ENCODE measurements at regions not wholly inside any gene's neighbourhood (a gene's known extent, or its start where the extent isn't known, plus 50 kb on each side); places are given as distances from the start of the nearest gene placed in this dataset.

DNA sequence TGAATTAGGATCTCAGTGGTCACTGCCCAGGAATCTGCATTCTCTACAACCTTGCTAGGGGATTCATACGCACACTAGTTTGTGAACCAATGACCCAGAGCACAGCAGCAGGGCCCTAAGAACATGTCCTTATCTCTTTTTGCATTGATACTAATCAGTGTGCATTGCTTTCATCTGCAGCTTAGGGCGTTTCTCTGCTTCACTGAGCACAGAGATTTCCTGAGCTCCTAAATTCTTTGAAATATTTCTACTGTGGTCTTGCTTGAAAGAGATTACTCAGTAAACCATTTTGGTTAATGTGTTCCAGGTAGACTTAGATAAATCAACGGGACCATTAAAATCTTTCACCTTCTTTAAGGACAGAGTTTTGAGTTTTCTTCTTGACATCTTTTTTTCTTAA lies 351.3 kb upstream of the KITLG start:
- TF ChIP-seq, protein P1, sequence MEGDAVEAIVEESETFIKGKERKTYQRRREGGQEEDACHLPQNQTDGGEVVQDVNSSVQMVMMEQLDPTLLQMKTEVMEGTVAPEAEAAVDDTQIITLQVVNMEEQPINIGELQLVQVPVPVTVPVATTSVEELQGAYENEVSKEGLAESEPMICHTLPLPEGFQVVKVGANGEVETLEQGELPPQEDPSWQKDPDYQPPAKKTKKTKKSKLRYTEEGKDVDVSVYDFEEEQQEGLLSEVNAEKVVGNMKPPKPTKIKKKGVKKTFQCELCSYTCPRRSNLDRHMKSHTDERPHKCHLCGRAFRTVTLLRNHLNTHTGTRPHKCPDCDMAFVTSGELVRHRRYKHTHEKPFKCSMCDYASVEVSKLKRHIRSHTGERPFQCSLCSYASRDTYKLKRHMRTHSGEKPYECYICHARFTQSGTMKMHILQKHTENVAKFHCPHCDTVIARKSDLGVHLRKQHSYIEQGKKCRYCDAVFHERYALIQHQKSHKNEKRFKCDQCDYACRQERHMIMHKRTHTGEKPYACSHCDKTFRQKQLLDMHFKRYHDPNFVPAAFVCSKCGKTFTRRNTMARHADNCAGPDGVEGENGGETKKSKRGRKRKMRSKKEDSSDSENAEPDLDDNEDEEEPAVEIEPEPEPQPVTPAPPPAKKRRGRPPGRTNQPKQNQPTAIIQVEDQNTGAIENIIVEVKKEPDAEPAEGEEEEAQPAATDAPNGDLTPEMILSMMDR (IDR thresholded peaks at IDR 0.05) = no peak
- no peak for TF ChIP-seq POLR2A (IDR thresholded peaks at IDR 0.05)

Data from ovary (tissue), 3 donors.